K562 (cell line): ENCODE measurements at regions not wholly inside any gene's neighbourhood (a gene's known extent, or its start where the extent isn't known, plus 50 kb on each side); places are given as distances from the start of the nearest gene placed in this dataset.

Experiments
- ATAC-seq: fragments of 200-7000 bp; cut with Tn5 transposase; 3 replicates; pipeline ENCODE4 v1.9.1; 2020; ENCODE audit warnings: moderate library complexity
- BruUV-seq: library from RNA; stranded (reverse); fragments of 400-500 nt; replicated peaks from 2 replicates; lab custom pipeline; 2021; lab: Mats Ljungman, UMichigan
- CTCF ChIA-PET: fragments of 300-600 bp; formaldehyde crosslinking; extraction: SDS; loops from one replicate; lab custom pipeline; 2021; ENCODE audit warnings: low intra/inter-chr PET ratio; lab: Yijun Ruan, JAX
- POLR2A ChIA-PET: fragments of 300-600, 350-650 bp; sonication (Branson Sonifier 250); formaldehyde crosslinking; extraction: SDS; loops from one replicate; lab custom pipeline; 2021; ENCODE audit warnings: antibody characterized with exemption, inconsistent platforms; lab: Yijun Ruan, JAX
- DNase-seq, 4 experiments: peaks; one replicate each; pipeline versions ENCODE4 v3.0.0 to v3.0.0-alpha.2; 2011 to 2018; ENCODE audit warnings: low spot score in 3 of 4, mixed read lengths in 3 of 4; ENCODE audit errors: extremely low read depth in 1 of 4
- FAIRE-seq: peaks from 2 replicates; lab custom pipeline; 2011; peaks lifted over from hg19 to GRCh38; lab: Jason Lieb, UNC
- H2AFZ ChIP-seq: 2 replicates; pipeline ENCODE4 v1.6.0; 2011; ENCODE audit warnings: low read depth, low read length, control low read depth, inconsistent platforms
- H3K27ac ChIP-seq: fragments of 200-600 bp; 3 replicates; pipeline ENCODE4 v1.8.0; 2011; ENCODE audit warnings: low read depth, mild to moderate bottlenecking, control low read depth, inconsistent platforms, low read length, moderate library complexity, mixed read lengths; ENCODE audit errors: extremely low read depth
- H3K27me3 ChIP-seq, 2 experiments: fragments of 300-600 bp in 1 of 2; 2 replicates in 1 of 2; 3 replicates in 1 of 2; pipeline versions ENCODE4 v1.6.0 to v1.8.0; 2011; ENCODE audit warnings: inconsistent platforms in 2 of 2, low read length in 2 of 2, mild to moderate bottlenecking in 1 of 2, mixed read lengths in 1 of 2, moderate library complexity in 1 of 2; ENCODE audit not compliant: control insufficient read depth in 2 of 2, insufficient read depth in 2 of 2
- H3K36me3 ChIP-seq: fragments of 300-600 bp; 3 replicates; pipeline ENCODE4 v1.8.0; 2011; ENCODE audit warnings: mild to moderate bottlenecking, low read length, inconsistent platforms; ENCODE audit not compliant: control insufficient read depth, insufficient read depth
- H3K4me1 ChIP-seq, 2 experiments: fragments of 200-600 bp in 1 of 2; replicated peaks in 1 of 2; 2 replicates in 1 of 2; 3 replicates in 1 of 2; pipeline versions ENCODE4 v1.5.1 to v1.8.0; 2011; ENCODE audit warnings: inconsistent platforms in 2 of 2, low read length in 2 of 2, mild to moderate bottlenecking in 1 of 2, mixed read lengths in 1 of 2, moderate library complexity in 1 of 2; ENCODE audit not compliant: control insufficient read depth in 2 of 2, insufficient read depth in 2 of 2
- H3K4me2 ChIP-seq: 2 replicates; pipeline ENCODE4 v1.6.1; 2011; ENCODE audit warnings: low read length, control low read depth, inconsistent platforms, mixed read lengths; ENCODE audit not compliant: insufficient read depth
- H3K4me3 ChIP-seq: fragments of 200-600 bp; sonication (generic), shearing (Covaris generic); 2 replicates; pipeline ENCODE4 v1.5.1; 2016; ENCODE audit warnings: control low read depth, inconsistent platforms
- H3K79me2 ChIP-seq: fragments of 200-600 bp; 3 replicates; pipeline ENCODE4 v1.8.0; 2011; ENCODE audit warnings: low read length, inconsistent platforms; ENCODE audit not compliant: control insufficient read depth, insufficient read depth
- H3K9ac ChIP-seq, 2 experiments: 2 replicates each; pipeline versions ENCODE4 v1.6.0 to v1.6.1; 2011; ENCODE audit warnings: low read depth in 2 of 2, low read length in 2 of 2, control low read depth in 1 of 2, inconsistent platforms in 1 of 2, mild to moderate bottlenecking in 1 of 2, mixed read lengths in 1 of 2; ENCODE audit not compliant: insufficient read depth in 1 of 2
- H3K9me1 ChIP-seq: one replicate; pipeline ENCODE4 v1.6.0; 2011; ENCODE audit warnings: inconsistent platforms, mild to moderate bottlenecking, low read length, moderate library complexity; ENCODE audit not compliant: control insufficient read depth, insufficient read depth
- H3K9me3 ChIP-seq: replicated peaks from 2 replicates; pipeline ENCODE4 v1.5.1; 2011; ENCODE audit warnings: low read depth, low read length, inconsistent platforms; ENCODE audit not compliant: control insufficient read depth, insufficient read depth
- H4K20me1 ChIP-seq: replicated peaks from 2 replicates; pipeline ENCODE4 v1.6.1; 2011; ENCODE audit warnings: low read length, inconsistent platforms, mixed read lengths; ENCODE audit not compliant: control insufficient read depth, insufficient read depth
- CEBPB ChIP-seq: fragments of 450-650 bp; IDR thresholded peaks from 2 replicates; pipeline ENCODE4 v1.6.1; 2016; ENCODE audit warnings: missing genetic modification characterization, missing compliant biosample characterization
- DACH1 ChIP-seq: fragments of 450-650 bp; IDR thresholded peaks from 2 replicates; pipeline ENCODE4 v1.6.1; 2018; ENCODE audit not compliant: partially characterized antibody
- DDX20 ChIP-seq: fragments of 450-650 bp; IDR thresholded peaks from 2 replicates; pipeline ENCODE4 v1.6.1; 2016; ENCODE audit warnings: missing genetic modification characterization, low read depth, mild to moderate bottlenecking, missing compliant biosample characterization, moderate library complexity
- POLR2A ChIP-seq: fragments of 450-650 bp; conservative IDR thresholded peaks from 2 replicates; pipeline ENCODE4 v1.6.1; 2016
- RBFOX2 ChIP-seq: fragments of 200-400 bp; formaldehyde crosslinking; IDR thresholded peaks from 2 replicates; pipeline ENCODE4 v1.6.1; 2017; ENCODE audit warnings: low read depth, mild to moderate bottlenecking, low read length, moderate library complexity
- SIRT6 ChIP-seq: IDR thresholded peaks from one replicate; pipeline ENCODE4 v1.6.1; 2012; ENCODE audit warnings: low read depth, mild to moderate bottlenecking, control low read depth, inconsistent platforms, low read length, moderate library complexity
- ZFPM2 ChIP-seq: fragments of 250-450 bp; sonication (Bioruptor Pico); IDR thresholded peaks from 2 replicates; pipeline ENCODE4 v1.5.1; 2022; ENCODE audit warnings: mild to moderate bottlenecking
- WGBS: fragments of 100-300 bp; shearing (Covaris generic); methylation state at CpG from one replicate; pipeline ENCODE4 v1.1.6; 2016; ENCODE audit warnings: low coverage, mixed read lengths; ENCODE audit not compliant: insufficient coverage; ENCODE audit errors: missing lambda C conversion rate; 5-methylcytosine and 5-hydroxymethylcytosine counted together
- in situ Hi-C: fragments of 300-500 bp; cut with MboI; formaldehyde crosslinking; loops from 4 replicates; pipeline ENCODE4 v1.15.0; 2018; ENCODE audit warnings: inconsistent platforms, mixed read lengths
- intact Hi-C: fragments of 100-400 bp; cut with micrococcal nuclease; formaldehyde crosslinking; loops from 2 replicates; pipeline ENCODE4 v1.14.2; 2022
- TF ChIP-seq, protein P1 (sequence below): fragments of 450-650 bp; IDR thresholded peaks from one replicate; pipeline ENCODE4 v1.6.1; 2018; ENCODE audit warnings: mild to moderate bottlenecking, moderate library complexity; ENCODE audit not compliant: partially characterized antibody
- TF ChIP-seq, protein P2 (sequence below): sonication (generic); formaldehyde crosslinking; IDR thresholded peaks from 2 replicates; pipeline ENCODE4 v1.8.0; 2022; ENCODE audit warnings: mild to moderate bottlenecking, missing genetic modification reagents
- TF ChIP-seq, protein P3 (sequence below): fragments of 450-650 bp; IDR thresholded peaks from 2 replicates; pipeline ENCODE4 v1.6.1; 2016; ENCODE audit warnings: low read depth, mild to moderate bottlenecking, moderate library complexity
- TF ChIP-seq, protein P4 (sequence below): sonication (generic); formaldehyde crosslinking; IDR thresholded peaks from 2 replicates; pipeline ENCODE4 v1.8.0; 2022; ENCODE audit warnings: missing genetic modification reagents, mild to moderate bottlenecking, borderline replicate concordance
- TF ChIP-seq, protein P5 (sequence below): fragments of 250-450 bp; sonication (Bioruptor Pico); IDR thresholded peaks from 2 replicates; pipeline ENCODE4 v1.9.0; 2021; ENCODE audit warnings: mild to moderate bottlenecking, inconsistent platforms

DNA sequence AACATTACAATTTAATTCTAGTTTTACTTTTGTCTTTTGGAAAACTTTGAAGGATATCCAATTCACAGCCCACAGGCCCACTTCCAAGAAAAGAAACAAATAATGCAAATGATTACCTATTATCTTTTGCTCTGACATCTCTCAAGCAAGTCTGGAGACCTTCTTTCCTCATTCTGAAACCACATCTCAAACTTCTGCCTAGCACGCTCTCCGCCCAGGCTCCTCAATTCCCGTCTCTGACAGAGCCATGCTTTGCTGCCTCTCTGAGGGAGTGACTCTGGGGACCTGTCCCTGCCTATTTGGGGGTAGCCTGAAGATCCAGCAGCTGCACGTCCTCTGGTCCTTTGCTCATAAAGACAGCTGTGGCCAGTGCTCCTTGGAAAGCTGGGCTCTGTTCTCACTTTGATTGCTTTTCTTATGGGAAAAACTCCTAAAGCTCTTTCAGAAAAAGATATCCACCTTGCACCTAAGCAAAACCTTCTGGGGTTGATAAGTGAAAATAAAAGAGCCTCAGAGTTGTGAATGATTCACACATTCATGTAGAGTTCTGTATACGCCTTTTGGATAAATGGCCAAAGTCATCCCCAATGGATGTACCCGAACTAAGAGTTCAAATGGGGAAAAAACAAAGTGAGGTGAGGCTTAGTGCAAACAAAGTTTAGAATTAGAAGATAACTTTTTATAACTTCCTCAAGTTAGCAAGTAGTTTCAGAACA, 72.4 kb upstream of the TNIP3 start:
- no peak overlapping the region for H3K27ac ChIP-seq
- ChIA-PET POLR2A (interaction anchor here (0.6 kb wide), 1 partner anchor 14 kb away, joined by 3 read pairs; no protein-coding TSS in a partner anchor), CTCF (no interaction called here)
- H3K4me1 ChIP-seq, result no peaks in the 10 kb centered on the region
- DNase-seq (no peak), ATAC-seq (no peak), FAIRE-seq (no peak)
- no peak overlapping the region for H3K4me3 ChIP-seq
- H3K9me3 ChIP-seq, result no peaks in the 10 kb centered on the region
- WGBS, result 0% methylated on average over 6 of the region's 6 CpGs
- in situ Hi-C loops, result no loop called here
- H4K20me1 ChIP-seq, result no peaks in the 10 kb centered on the region
- no peaks in the 10 kb centered on the region for H3K27me3 ChIP-seq
- no peaks in the 10 kb centered on the region for H3K36me3 ChIP-seq
- no peaks in the 10 kb centered on the region for H3K79me2 ChIP-seq
- H2AFZ ChIP-seq, result no peak overlapping the region
- H3K4me2 ChIP-seq, result no peak overlapping the region
- no TSS peak for BruUV-seq
- no peak overlapping the region for H3K9ac ChIP-seq
- H3K9me1 ChIP-seq, result no peaks in the 10 kb centered on the region
- intact Hi-C loops, result no loop called here
- TF ChIP-seq ZFPM2, result no peak
- no peak for TF ChIP-seq CEBPB (tag)
- TF ChIP-seq, protein P1, sequence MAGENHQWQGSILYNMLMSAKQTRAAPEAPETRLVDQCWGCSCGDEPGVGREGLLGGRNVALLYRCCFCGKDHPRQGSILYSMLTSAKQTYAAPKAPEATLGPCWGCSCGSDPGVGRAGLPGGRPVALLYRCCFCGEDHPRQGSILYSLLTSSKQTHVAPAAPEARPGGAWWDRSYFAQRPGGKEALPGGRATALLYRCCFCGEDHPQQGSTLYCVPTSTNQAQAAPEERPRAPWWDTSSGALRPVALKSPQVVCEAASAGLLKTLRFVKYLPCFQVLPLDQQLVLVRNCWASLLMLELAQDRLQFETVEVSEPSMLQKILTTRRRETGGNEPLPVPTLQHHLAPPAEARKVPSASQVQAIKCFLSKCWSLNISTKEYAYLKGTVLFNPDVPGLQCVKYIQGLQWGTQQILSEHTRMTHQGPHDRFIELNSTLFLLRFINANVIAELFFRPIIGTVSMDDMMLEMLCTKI, result no peak
- no peak for TF ChIP-seq POLR2A
- TF ChIP-seq SIRT6, result no peak
- no peak for TF ChIP-seq RBFOX2
- TF ChIP-seq, protein P2, sequence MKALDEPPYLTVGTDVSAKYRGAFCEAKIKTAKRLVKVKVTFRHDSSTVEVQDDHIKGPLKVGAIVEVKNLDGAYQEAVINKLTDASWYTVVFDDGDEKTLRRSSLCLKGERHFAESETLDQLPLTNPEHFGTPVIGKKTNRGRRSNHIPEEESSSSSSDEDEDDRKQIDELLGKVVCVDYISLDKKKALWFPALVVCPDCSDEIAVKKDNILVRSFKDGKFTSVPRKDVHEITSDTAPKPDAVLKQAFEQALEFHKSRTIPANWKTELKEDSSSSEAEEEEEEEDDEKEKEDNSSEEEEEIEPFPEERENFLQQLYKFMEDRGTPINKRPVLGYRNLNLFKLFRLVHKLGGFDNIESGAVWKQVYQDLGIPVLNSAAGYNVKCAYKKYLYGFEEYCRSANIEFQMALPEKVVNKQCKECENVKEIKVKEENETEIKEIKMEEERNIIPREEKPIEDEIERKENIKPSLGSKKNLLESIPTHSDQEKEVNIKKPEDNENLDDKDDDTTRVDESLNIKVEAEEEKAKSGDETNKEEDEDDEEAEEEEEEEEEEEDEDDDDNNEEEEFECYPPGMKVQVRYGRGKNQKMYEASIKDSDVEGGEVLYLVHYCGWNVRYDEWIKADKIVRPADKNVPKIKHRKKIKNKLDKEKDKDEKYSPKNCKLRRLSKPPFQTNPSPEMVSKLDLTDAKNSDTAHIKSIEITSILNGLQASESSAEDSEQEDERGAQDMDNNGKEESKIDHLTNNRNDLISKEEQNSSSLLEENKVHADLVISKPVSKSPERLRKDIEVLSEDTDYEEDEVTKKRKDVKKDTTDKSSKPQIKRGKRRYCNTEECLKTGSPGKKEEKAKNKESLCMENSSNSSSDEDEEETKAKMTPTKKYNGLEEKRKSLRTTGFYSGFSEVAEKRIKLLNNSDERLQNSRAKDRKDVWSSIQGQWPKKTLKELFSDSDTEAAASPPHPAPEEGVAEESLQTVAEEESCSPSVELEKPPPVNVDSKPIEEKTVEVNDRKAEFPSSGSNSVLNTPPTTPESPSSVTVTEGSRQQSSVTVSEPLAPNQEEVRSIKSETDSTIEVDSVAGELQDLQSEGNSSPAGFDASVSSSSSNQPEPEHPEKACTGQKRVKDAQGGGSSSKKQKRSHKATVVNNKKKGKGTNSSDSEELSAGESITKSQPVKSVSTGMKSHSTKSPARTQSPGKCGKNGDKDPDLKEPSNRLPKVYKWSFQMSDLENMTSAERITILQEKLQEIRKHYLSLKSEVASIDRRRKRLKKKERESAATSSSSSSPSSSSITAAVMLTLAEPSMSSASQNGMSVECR (CRISPR knock-in tag), result no peak
- no peak for TF ChIP-seq DACH1
- TF ChIP-seq DDX20 (tag), result no peak
- TF ChIP-seq, protein P3, sequence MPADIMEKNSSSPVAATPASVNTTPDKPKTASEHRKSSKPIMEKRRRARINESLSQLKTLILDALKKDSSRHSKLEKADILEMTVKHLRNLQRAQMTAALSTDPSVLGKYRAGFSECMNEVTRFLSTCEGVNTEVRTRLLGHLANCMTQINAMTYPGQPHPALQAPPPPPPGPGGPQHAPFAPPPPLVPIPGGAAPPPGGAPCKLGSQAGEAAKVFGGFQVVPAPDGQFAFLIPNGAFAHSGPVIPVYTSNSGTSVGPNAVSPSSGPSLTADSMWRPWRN, result no peak
- TF ChIP-seq, protein P4, sequence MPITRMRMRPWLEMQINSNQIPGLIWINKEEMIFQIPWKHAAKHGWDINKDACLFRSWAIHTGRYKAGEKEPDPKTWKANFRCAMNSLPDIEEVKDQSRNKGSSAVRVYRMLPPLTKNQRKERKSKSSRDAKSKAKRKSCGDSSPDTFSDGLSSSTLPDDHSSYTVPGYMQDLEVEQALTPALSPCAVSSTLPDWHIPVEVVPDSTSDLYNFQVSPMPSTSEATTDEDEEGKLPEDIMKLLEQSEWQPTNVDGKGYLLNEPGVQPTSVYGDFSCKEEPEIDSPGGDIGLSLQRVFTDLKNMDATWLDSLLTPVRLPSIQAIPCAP, result no peak
- TF ChIP-seq, protein P5, sequence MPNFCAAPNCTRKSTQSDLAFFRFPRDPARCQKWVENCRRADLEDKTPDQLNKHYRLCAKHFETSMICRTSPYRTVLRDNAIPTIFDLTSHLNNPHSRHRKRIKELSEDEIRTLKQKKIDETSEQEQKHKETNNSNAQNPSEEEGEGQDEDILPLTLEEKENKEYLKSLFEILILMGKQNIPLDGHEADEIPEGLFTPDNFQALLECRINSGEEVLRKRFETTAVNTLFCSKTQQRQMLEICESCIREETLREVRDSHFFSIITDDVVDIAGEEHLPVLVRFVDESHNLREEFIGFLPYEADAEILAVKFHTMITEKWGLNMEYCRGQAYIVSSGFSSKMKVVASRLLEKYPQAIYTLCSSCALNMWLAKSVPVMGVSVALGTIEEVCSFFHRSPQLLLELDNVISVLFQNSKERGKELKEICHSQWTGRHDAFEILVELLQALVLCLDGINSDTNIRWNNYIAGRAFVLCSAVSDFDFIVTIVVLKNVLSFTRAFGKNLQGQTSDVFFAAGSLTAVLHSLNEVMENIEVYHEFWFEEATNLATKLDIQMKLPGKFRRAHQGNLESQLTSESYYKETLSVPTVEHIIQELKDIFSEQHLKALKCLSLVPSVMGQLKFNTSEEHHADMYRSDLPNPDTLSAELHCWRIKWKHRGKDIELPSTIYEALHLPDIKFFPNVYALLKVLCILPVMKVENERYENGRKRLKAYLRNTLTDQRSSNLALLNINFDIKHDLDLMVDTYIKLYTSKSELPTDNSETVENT (CRISPR knock-in tag), result no peak
